Muscle of leg (tissue), 3 donors: ENCODE measurements at regions not wholly inside any gene's neighbourhood (a gene's known extent, or its start where the extent isn't known, plus 50 kb on each side); places are given as distances from the start of the nearest gene placed in this dataset.

Experiments used
- DNase-seq: peaks from one replicate; pipeline ENCODE4 v3.0.0; 2013
- H3K27ac ChIP-seq: one replicate; pipeline ENCODE4 v1.5.1; 2013; ENCODE audit warnings: mild to moderate bottlenecking, low read length, control low read depth
- H3K27me3 ChIP-seq: one replicate; pipeline ENCODE4 v1.6.1; 2013; ENCODE audit warnings: low read length; ENCODE audit not compliant: control insufficient read depth, insufficient read depth
- H3K36me3 ChIP-seq: one replicate; pipeline ENCODE4 v1.6.1; 2013; ENCODE audit warnings: low read length; ENCODE audit not compliant: control insufficient read depth, insufficient read depth
- H3K4me1 ChIP-seq: one replicate; pipeline ENCODE4 v1.6.1; 2013; ENCODE audit warnings: low read length; ENCODE audit not compliant: control insufficient read depth, insufficient read depth
- H3K4me3 ChIP-seq: one replicate; pipeline ENCODE4 v1.5.1; 2013; ENCODE audit warnings: low read length, control low read depth
- H3K9me3 ChIP-seq: replicated peaks from 2 replicates; pipeline ENCODE4 v1.6.1; 2013; ENCODE audit warnings: low read depth, low read length; ENCODE audit not compliant: control insufficient read depth
- WGBS: methylation state at CpG from one replicate; pipeline ENCODE4 v1.1.5; 2013; ENCODE audit warnings: missing lambda C conversion rate; ENCODE audit not compliant: insufficient coverage; 5-methylcytosine and 5-hydroxymethylcytosine counted together

DNA sequence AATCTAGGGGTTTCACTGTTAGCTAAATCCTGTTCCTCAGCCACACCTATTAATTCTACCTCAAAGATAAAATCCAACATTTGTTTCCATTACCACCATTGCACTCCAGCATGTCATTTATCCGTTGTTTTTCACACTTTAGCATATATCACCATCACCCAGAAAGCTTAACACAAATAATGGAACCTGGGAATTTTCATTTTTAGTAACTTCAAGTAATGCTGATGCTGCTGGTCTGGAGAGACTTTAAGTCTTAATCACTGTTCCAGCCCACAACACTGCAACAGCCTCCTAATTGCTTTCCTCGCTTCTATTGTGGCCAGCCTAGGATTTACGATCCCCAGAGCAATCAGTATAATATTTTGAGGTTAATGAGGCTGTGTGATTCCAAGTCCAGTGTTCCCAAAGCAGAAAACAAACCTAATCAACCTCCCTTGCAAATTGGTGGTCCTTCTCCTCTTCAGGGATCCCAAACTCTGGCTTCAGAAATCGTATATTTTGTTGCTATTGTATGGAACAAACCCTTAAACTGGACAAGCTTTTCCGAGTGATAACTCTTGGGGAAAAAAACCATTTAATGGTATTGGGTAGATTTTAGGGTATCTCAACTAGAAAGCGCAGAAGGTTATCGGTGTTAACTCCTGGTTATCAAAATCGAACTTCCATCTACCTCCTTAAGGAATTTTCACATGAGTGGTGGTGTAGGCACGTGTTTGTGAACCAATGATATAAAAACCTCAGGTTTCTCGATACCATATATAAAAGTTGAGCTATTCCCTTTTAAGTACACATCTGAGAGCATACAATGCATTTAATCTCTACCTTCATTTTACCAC, 50.0 kb upstream of the BOLA1 start:
- H3K9me3 ChIP-seq: no peaks in the 10 kb centered on the region
- H3K27me3 ChIP-seq: no peaks in the 10 kb centered on the region
- peaks cover 10% of the 10 kb centered on the region for H3K4me1 ChIP-seq
- H3K4me3 ChIP-seq: peak overlapping the region; percentile 36
- peaks cover 3% of the 10 kb centered on the region for H3K36me3 ChIP-seq
- no peak for DNase-seq
- 0% methylated on average over 1 of the region's 10 CpGs for WGBS
- H3K27ac ChIP-seq: peak overlapping the region; percentile 87
